ENCODE measurements at regions not wholly inside any gene's neighbourhood (a gene's known extent, or its start where the extent isn't known, plus 50 kb on each side); places are given as distances from the start of the nearest gene placed in this dataset.

DNA sequence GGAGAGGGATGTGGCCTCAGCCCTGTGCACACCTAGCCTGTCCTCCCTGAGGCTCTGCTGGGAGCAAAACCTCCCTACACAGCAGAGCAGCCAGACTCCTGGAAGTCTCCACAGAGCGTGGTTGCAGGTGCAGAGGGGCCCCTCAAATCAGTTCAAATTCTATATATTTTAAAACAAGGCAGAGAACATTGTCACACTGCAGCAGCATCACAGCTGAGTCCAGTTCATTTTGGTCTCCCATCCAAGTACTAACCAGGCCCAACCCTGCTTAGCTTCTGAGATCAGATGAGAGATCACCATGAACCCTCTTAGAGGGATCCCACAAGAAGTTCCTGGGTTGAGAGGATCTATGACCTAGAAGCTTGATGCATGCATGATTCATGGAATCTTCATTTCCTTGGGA, 331.0 kb upstream of the RGMA start:
- no peak for DNase-seq
- peaks cover 10% of the 10 kb centered on the region for H3K27me3 Mint-ChIP-seq (ENCODE audit: low read depth, poor library complexity)
- no peaks in the 10 kb centered on the region for H3K36me3 Mint-ChIP-seq (ENCODE audit: low read depth)
- TF ChIP-seq, protein P1, sequence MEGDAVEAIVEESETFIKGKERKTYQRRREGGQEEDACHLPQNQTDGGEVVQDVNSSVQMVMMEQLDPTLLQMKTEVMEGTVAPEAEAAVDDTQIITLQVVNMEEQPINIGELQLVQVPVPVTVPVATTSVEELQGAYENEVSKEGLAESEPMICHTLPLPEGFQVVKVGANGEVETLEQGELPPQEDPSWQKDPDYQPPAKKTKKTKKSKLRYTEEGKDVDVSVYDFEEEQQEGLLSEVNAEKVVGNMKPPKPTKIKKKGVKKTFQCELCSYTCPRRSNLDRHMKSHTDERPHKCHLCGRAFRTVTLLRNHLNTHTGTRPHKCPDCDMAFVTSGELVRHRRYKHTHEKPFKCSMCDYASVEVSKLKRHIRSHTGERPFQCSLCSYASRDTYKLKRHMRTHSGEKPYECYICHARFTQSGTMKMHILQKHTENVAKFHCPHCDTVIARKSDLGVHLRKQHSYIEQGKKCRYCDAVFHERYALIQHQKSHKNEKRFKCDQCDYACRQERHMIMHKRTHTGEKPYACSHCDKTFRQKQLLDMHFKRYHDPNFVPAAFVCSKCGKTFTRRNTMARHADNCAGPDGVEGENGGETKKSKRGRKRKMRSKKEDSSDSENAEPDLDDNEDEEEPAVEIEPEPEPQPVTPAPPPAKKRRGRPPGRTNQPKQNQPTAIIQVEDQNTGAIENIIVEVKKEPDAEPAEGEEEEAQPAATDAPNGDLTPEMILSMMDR (IDR thresholded peaks at IDR 0.05), result no peak
- H3K4me1 Mint-ChIP-seq, result peaks cover 7% of the 10 kb centered on the region
- H3K4me3 Mint-ChIP-seq, result no peak overlapping the region
- peaks cover 5% of the 10 kb centered on the region for H3K9me3 Mint-ChIP-seq
- H3K27ac Mint-ChIP-seq, result no peak overlapping the region

DNA sequence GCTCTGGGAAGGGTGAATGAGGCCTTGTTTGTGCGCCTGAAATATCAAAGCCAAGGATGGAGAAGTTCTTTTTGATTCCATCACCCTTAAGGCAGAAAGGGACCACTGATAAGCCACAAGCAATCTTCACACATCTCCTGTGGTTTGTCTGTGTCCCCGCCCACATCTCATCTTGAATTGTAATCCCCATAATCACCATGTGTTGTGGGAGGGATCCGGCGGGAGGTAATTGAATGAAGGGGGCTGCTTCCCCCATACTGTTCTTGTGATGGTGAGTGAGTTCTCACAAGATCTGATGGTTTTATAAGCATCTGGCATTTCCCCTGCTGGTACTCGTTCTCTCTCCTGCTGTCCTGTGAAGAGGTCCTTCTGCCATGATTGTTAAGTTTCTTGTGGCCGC, 329.6 kb upstream of the RGMA start:
- H3K4me1 Mint-ChIP-seq, result peaks cover 7% of the 10 kb centered on the region
- DNase-seq, result no peak
- H3K4me3 Mint-ChIP-seq, result no peak overlapping the region
- TF ChIP-seq, protein P1 (IDR thresholded peaks at IDR 0.05), result no peak
- peaks cover 9% of the 10 kb centered on the region for H3K27me3 Mint-ChIP-seq (ENCODE audit: low read depth, poor library complexity)
- no peak overlapping the region for H3K27ac Mint-ChIP-seq
- no peaks in the 10 kb centered on the region for H3K36me3 Mint-ChIP-seq (ENCODE audit: low read depth)
- H3K9me3 Mint-ChIP-seq, result peaks cover 2% of the 10 kb centered on the region

DNA sequence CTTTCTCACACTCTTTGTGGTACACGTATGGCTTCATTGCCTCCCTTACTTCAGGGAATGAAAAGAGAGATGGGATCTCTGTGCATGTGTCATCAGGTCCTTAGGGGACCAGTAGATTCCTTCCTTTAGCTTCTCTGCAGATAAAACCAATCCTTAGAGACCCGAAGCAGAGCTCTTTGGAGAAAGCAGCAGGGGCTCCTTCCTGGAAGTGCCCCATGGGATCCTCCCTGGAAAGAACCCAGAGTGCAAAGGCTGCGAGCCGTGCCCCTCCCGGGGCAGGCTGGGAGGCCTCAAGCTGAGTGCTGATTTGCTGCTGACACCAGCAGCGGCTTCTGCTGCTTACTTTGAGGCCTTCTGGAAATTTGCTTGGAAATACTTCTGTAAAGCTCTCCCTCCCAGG, 328.6 kb upstream of the RGMA start:
- TF ChIP-seq, protein P1 (IDR thresholded peaks at IDR 0.05), result no peak

DNA sequence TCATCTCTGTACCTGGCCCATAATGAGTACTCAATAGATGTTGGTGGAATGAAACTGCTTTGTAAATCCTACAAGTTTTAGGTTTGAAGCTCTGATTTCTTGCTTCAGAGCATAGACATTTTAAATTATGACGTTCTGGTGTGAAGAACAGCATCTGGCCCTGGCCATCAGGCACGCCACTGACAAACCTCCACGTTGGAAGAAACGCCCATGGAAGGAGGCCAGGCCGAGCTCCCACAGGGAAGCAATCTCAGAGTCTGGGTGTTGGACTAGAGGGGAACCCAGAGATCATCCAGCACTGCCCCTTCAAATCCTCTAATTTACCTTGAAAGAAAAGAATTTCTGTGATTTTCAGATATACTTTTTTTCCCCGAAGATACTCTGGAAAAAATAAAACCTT, 328.1 kb upstream of the RGMA start:
- Mint-ChIP-seq H3K4me3 (no peak overlapping the region), H3K27me3 (ENCODE audit: low read depth, poor library complexity) (peaks cover 9% of the 10 kb centered on the region), H3K9me3 (no peaks in the 10 kb centered on the region), H3K4me1 (peaks cover 7% of the 10 kb centered on the region), H3K27ac (no peak overlapping the region), H3K36me3 (ENCODE audit: low read depth) (no peaks in the 10 kb centered on the region)
- no peak for DNase-seq
- TF ChIP-seq, protein P1 (IDR thresholded peaks at IDR 0.05), result no peak

More for the DNA sequence above, 328.6 kb upstream of the RGMA start:
- DNase-seq, result no peak
- Mint-ChIP-seq H3K9me3 (no peaks in the 10 kb centered on the region), H3K4me1 (peaks cover 7% of the 10 kb centered on the region), H3K36me3 (ENCODE audit: low read depth) (no peaks in the 10 kb centered on the region), H3K27ac (no peak overlapping the region), H3K4me3 (no peak overlapping the region), H3K27me3 (ENCODE audit: low read depth, poor library complexity) (peaks cover 9% of the 10 kb centered on the region)

DNA sequence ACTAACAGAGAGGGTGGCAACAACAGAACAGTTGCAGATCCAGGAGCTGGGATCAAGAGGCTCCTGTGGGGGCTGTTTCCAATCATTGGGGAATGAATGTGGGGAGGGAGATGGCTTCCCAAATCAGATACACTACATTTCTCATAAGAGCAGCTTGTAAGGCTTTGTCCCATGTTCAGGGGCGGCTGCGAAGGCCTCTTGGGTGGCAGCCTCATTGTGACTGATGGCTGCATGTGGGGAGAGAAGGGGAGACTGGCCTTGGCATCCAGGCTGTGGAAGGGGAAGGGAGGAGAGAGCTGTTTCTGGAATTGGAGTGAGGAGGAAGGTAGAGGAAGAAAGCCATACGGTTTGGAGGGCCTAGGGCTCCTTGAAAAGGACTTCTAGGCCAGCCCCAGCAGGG, 326.6 kb upstream of the RGMA start:
- no peak for DNase-seq
- Mint-ChIP-seq H3K4me1 (peaks cover 7% of the 10 kb centered on the region), H3K9me3 (no peaks in the 10 kb centered on the region), H3K27me3 (ENCODE audit: low read depth, poor library complexity) (peaks cover 9% of the 10 kb centered on the region), H3K27ac (no peak overlapping the region), H3K4me3 (no peak overlapping the region), H3K36me3 (ENCODE audit: low read depth) (no peaks in the 10 kb centered on the region)
- TF ChIP-seq, protein P1 (IDR thresholded peaks at IDR 0.05), result no peak

DNA sequence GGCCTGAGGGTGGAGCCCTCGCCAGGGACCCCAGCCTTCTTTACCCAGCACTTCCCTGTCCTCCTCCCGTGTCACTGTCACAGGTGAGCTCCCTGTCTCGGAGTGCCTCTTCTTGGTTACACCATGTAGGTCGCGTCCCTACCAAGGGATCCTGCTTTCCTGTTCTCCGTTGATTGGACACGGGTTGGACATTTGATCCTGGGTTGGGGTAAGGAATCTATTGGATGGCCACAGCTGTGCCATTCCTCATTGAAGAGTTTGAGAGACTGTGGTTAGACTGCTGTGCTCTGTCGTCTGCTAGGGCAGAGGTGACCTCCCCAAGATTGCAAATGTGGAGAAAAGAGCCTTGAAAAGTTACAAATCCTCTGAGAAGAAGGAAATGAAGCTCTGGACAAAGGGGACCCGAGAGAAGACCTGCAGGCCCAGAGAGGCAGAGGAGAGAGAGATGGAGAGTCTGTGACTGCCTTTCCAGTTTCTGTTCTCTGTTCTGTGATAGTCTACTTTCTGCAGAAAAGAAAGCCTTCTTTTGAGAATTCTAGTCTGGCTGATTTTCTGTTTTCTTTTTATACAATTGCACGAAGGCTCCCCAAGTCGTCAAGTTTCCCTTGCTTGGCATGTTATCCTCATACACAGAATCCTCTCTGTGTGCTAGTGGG, 325.7 kb upstream of the RGMA start:
- no peak overlapping the region for H3K27ac Mint-ChIP-seq
- H3K27me3 Mint-ChIP-seq (ENCODE audit: low read depth, poor library complexity), result peaks cover 5% of the 10 kb centered on the region
- no peak for DNase-seq
- H3K9me3 Mint-ChIP-seq, result no peaks in the 10 kb centered on the region
- TF ChIP-seq, protein P1 (IDR thresholded peaks at IDR 0.05), result no peak
- no peak overlapping the region for H3K4me3 Mint-ChIP-seq
- H3K36me3 Mint-ChIP-seq (ENCODE audit: low read depth), result no peaks in the 10 kb centered on the region
- peaks cover 7% of the 10 kb centered on the region for H3K4me1 Mint-ChIP-seq

Data from nephron progenitor cell (in vitro differentiated cells).